GM19455 (cell line): ENCODE measurements at regions not wholly inside any gene's neighbourhood (a gene's known extent, or its start where the extent isn't known, plus 50 kb on each side); places are given as distances from the start of the nearest gene placed in this dataset.
"Not testable (repeated sequence)": the region's sequence is repeated elsewhere in the genome, so short reads cannot be mapped to it uniquely, and the experiment has no call there.

ENCODE experiments used
- ATAC-seq: cut with Tn5 transposase; IDR thresholded peaks from one replicate; pipeline ENCODE4 v1.9.1; 2021; ENCODE audit not compliant: unreplicated experiment

- no peak for ATAC-seq
Observed at GRCh38 chr5:174462129-174462528, 262.3 kb upstream of the MSX2 start.

GRCh38 chr5:174464504-174465165, 259.7 kb upstream of the MSX2 start:
- ATAC-seq: no peak

- not testable (repeated sequence) for ATAC-seq
Observed at GRCh38 chr5:174471528-174471927, 252.9 kb upstream of the MSX2 start.

- ATAC-seq: no peak
Observed at GRCh38 chr5:174472956-174473355, 251.4 kb upstream of the MSX2 start.

GRCh38 chr5:174476001-174476400, 248.4 kb upstream of the MSX2 start:
- not testable (repeated sequence) for ATAC-seq

- ATAC-seq: no peak
Observed at GRCh38 chr5:174479325-174479724, 245.1 kb upstream of the MSX2 start.

- no peak for ATAC-seq
Observed at GRCh38 chr5:174481737-174482136, 242.6 kb upstream of the MSX2 start.

- no peak for ATAC-seq
Observed at GRCh38 chr5:174482607-174483024, 241.8 kb upstream of the MSX2 start.

- no peak for ATAC-seq
Observed at GRCh38 chr5:174483411-174483810, 241.0 kb upstream of the MSX2 start.

- no peak for ATAC-seq
Observed at GRCh38 chr5:174489215-174489614, 235.2 kb upstream of the MSX2 start.

GRCh38 chr5:174489920-174490597, 234.3 kb upstream of the MSX2 start:
- no peak for ATAC-seq

GRCh38 chr5:174490728-174491127, 233.7 kb upstream of the MSX2 start:
- ATAC-seq: no peak

- ATAC-seq: no peak
Observed at GRCh38 chr5:174491265-174491664, 233.1 kb upstream of the MSX2 start.

- ATAC-seq: no peak
Observed at GRCh38 chr5:174491761-174492350, 232.5 kb upstream of the MSX2 start.

GRCh38 chr5:174493530-174493929, 230.9 kb upstream of the MSX2 start:
- no peak for ATAC-seq

- not testable (repeated sequence) for ATAC-seq
Observed at GRCh38 chr5:174497939-174498338, 226.4 kb upstream of the MSX2 start.

GRCh38 chr5:174498575-174498974, 225.8 kb upstream of the MSX2 start:
- ATAC-seq: not testable (repeated sequence)

GRCh38 chr5:174500636-174501035, 223.7 kb upstream of the MSX2 start:
- ATAC-seq: no peak

GRCh38 chr5:174501461-174502069, 222.8 kb upstream of the MSX2 start:
- no peak for ATAC-seq

- ATAC-seq: no peak
Observed at GRCh38 chr5:174503086-174503460, 221.3 kb upstream of the MSX2 start.

GRCh38 chr5:174503461-174504265, 220.7 kb upstream of the MSX2 start:
- no peak for ATAC-seq
